GM13977 (cell line): ENCODE measurements at regions not wholly inside any gene's neighbourhood (a gene's known extent, or its start where the extent isn't known, plus 50 kb on each side); places are given as distances from the start of the nearest gene placed in this dataset.
"Not testable (repeated sequence)": the region's sequence is repeated elsewhere in the genome, so short reads cannot be mapped to it uniquely, and the experiment has no call there.

Experiments used
- DNase-seq: peaks from one replicate; pipeline ENCODE4 v3.0.0; 2012; ENCODE audit warnings: low spot score
- in situ Hi-C: fragments of 300-500 bp; cut with MboI; formaldehyde crosslinking; loops from one replicate; pipeline ENCODE4 v1.12.0; 2022; ENCODE audit warnings: low sequenced_read_pairs, low pct_unique_long_range_greater_than_20kb, mixed read lengths, inconsistent platforms; ENCODE audit not compliant: unreplicated experiment
- TF ChIP-seq, protein P1 (sequence below): IDR thresholded peaks from 2 replicates; pipeline ENCODE4 v1.5.1; 2012; ENCODE audit warnings: mild to moderate bottlenecking, control low read depth; ENCODE audit not compliant: insufficient read depth; ENCODE audit errors: extremely low read depth, missing control alignments

GRCh38 chr4:84309191-84309590, 189.9 kb downstream of the NKX6-1 start:
- TF ChIP-seq, protein P1, sequence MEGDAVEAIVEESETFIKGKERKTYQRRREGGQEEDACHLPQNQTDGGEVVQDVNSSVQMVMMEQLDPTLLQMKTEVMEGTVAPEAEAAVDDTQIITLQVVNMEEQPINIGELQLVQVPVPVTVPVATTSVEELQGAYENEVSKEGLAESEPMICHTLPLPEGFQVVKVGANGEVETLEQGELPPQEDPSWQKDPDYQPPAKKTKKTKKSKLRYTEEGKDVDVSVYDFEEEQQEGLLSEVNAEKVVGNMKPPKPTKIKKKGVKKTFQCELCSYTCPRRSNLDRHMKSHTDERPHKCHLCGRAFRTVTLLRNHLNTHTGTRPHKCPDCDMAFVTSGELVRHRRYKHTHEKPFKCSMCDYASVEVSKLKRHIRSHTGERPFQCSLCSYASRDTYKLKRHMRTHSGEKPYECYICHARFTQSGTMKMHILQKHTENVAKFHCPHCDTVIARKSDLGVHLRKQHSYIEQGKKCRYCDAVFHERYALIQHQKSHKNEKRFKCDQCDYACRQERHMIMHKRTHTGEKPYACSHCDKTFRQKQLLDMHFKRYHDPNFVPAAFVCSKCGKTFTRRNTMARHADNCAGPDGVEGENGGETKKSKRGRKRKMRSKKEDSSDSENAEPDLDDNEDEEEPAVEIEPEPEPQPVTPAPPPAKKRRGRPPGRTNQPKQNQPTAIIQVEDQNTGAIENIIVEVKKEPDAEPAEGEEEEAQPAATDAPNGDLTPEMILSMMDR, result no peak
- in situ Hi-C loops, result no loop called here
- no peak for DNase-seq

DNA sequence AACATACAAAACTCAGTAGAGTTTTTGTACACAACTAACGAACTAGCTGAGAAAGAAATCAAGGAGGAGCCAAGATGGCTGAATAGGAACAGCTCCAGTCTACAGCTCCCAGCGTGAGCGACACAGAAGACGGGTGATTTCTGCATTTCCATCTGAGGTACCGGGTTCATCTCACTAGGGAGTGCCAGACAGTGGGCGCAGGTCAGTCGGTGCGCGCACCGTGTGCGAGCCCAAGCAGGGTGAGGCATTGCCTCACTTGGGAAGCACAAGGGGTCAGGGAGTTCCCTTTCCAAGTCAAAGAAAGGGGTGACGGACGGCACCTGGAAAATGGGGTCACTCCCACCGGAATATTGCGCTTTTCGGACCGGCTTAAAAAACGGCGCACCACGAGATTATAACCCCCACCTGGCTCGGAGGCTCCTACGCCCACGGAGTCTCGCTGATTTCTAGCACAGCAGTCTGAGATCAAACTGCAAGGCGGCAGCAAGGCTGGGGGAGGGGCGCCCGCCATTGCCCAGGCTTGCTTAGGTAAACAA, 200.3 kb downstream of the NKX6-1 start:
- in situ Hi-C loops, DNase-seq: not testable (repeated sequence)

DNA sequence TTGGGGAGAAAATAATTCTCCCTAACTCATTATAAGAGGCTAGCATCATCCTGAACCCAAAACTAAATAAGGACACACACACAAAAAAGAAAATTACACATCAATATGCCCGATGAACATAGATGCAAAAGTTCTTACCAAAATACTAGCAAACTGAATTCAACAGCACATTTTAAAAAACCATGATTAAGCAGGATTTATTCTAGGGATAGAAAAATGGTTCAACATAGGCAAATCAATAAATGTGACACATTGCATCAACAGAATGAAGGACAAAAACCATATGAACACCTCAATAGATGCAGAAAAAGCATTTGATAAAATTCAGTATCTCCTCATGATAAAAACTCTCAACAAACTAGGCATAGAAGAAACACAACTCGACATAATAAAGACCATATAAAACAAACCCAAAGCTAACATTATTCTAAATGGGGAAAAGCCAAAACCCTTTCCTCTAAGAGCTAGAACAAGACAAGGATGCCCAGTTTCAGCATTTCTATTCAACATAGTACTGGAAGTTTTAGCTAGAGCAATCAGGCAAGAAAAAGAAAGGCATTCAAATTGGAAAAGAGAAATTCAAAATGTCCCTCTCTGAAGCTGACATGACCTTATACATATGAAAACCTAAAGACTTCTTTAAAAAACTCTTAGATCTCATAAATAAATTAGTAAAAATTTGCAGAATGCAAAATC, 200.9 kb downstream of the NKX6-1 start:
- in situ Hi-C loops, result no loop called here
- TF ChIP-seq, protein P1, result no peak
- DNase-seq, result no peak

GRCh38 chr4:84291969-84292368, 207.1 kb downstream of the NKX6-1 start:
- in situ Hi-C loops, result no loop called here
- TF ChIP-seq, protein P1, result no peak
- DNase-seq, result no peak

DNA sequence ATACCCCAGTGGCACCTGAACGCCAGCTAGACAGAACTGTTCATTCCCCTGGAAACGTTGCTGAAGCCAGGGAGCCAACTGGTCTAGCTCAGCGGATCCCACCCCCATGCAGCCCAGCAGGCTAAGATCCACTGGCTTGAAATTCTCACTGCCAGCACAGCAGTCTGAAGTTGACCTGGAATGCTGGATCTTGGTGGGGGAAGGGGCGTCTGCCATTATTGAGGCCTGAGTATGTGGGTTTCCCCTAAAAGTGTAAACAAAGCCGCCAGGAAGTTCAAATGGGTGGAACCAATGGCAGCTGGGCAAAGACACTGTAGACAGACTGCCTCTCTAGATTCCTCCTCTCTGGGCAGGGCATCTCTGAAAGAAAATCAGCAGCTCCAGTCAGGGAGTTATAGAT, 213.0 kb downstream of the NKX6-1 start:
- in situ Hi-C loops, result no loop called here
- TF ChIP-seq, protein P1, result no peak
- no peak for DNase-seq

- no peak for DNase-seq
- in situ Hi-C loops, result no loop called here
- TF ChIP-seq, protein P1, result no peak
These were observed 219.4 kb downstream of the NKX6-1 start for GRCh38 chr4:84279678-84280077.

- in situ Hi-C loops, result no loop called here
- no peak for DNase-seq
- TF ChIP-seq, protein P1, result no peak
These were observed 221.2 kb downstream of the NKX6-1 start for GRCh38 chr4:84277923-84278322.
